ENCODE measurements at regions not wholly inside any gene's neighbourhood (a gene's known extent, or its start where the extent isn't known, plus 50 kb on each side); places are given as distances from the start of the nearest gene placed in this dataset.

DNA sequence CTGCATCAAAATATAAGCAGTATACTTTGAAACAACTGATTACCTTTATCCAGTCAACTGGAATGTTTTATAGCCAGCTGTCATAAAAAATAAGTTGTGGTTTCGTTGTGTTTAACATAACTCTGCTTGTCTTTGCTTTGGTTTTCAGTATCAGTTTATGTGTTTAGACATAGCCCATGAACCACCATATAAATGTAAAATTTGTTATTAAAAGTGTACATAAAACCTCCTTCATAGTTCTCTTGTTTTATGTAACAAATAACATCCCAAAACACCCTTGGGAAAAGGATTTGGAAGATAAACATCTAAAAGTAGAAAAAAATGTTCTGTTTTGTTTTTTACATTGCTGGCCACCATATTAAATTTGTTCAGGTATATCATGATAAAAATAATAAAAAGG is 347.0 kb upstream of the PROK2 start:
- no peak overlapping the region for H3K4me3 Mint-ChIP-seq (ENCODE audit: unreplicated experiment)

DNA sequence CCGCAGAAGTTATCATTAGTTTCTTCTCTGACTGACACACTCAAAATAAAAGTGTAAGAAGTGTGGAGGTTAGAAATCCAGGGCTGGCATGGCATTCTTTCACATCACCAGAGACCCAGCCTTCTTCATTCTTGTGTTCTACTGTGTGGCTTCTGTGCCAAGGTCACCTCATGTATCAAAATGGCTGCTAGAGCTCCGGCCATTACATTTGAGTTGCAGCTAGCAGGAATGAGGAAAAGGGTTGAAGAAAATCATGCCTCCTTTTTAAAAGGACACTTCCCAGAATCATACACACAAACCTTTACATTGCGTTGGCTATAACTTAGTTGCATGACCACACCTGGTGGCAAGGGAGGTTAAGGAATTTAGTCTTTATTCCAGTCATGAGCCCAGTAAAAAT is 345.6 kb upstream of the PROK2 start:
- H3K4me1 Mint-ChIP-seq (ENCODE audit: low read depth, unreplicated experiment): peaks cover 5% of the 10 kb centered on the region
- no peaks in the 10 kb centered on the region for H3K9me3 Mint-ChIP-seq (ENCODE audit: unreplicated experiment)
- no peak for DNase-seq
- no peaks in the 10 kb centered on the region for H3K36me3 Mint-ChIP-seq (ENCODE audit: unreplicated experiment)
- no peak overlapping the region for H3K27ac Mint-ChIP-seq (ENCODE audit: unreplicated experiment)
- TF ChIP-seq, protein P1, sequence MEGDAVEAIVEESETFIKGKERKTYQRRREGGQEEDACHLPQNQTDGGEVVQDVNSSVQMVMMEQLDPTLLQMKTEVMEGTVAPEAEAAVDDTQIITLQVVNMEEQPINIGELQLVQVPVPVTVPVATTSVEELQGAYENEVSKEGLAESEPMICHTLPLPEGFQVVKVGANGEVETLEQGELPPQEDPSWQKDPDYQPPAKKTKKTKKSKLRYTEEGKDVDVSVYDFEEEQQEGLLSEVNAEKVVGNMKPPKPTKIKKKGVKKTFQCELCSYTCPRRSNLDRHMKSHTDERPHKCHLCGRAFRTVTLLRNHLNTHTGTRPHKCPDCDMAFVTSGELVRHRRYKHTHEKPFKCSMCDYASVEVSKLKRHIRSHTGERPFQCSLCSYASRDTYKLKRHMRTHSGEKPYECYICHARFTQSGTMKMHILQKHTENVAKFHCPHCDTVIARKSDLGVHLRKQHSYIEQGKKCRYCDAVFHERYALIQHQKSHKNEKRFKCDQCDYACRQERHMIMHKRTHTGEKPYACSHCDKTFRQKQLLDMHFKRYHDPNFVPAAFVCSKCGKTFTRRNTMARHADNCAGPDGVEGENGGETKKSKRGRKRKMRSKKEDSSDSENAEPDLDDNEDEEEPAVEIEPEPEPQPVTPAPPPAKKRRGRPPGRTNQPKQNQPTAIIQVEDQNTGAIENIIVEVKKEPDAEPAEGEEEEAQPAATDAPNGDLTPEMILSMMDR (IDR thresholded peaks at IDR 0.05; ENCODE audit: partially characterized antibody, unreplicated experiment): no peak
- H3K4me3 Mint-ChIP-seq (ENCODE audit: unreplicated experiment): no peak overlapping the region
- peaks cover under 1% of the 10 kb centered on the region for H3K27me3 Mint-ChIP-seq (ENCODE audit: unreplicated experiment)

More for the DNA sequence above, 347.0 kb upstream of the PROK2 start:
- peaks cover 5% of the 10 kb centered on the region for H3K4me1 Mint-ChIP-seq (ENCODE audit: low read depth, unreplicated experiment)
- no peak overlapping the region for H3K27ac Mint-ChIP-seq (ENCODE audit: unreplicated experiment)
- peaks cover 2% of the 10 kb centered on the region for H3K27me3 Mint-ChIP-seq (ENCODE audit: unreplicated experiment)
- no peak for DNase-seq
- TF ChIP-seq, protein P1 (IDR thresholded peaks at IDR 0.05; ENCODE audit: partially characterized antibody, unreplicated experiment): no peak
- no peaks in the 10 kb centered on the region for H3K9me3 Mint-ChIP-seq (ENCODE audit: unreplicated experiment)
- H3K36me3 Mint-ChIP-seq (ENCODE audit: unreplicated experiment): no peaks in the 10 kb centered on the region

DNA sequence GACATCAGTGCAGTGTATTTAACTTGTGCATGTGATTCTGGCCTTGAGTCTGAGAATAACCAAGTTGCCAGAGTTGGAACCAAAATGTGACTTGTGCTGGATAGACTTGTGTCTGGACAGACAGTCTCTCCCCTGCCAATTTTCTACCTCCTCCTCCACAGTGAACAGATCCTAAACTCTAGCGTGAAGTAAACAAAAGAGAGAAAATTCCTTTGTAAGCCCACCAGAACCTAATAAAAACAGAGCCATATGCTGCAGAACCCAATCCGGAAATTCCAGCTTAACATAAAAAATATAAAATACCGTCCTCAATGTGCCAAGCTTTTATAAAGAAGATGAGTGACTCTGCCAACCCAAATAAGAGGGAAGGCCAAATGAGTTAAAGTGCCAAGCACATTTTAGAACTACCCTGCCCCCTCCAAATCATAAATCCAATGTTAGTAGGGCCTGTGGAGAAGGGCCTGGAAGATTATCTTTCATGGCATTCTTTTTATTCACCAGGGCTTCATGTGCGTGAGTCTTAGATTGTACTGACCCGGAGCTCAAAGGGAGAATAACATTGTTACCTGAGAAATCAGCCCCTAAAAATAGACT is 344.6 kb upstream of the PROK2 start:
- Mint-ChIP-seq H3K4me3 (ENCODE audit: unreplicated experiment) (no peak overlapping the region), H3K27ac (ENCODE audit: unreplicated experiment) (no peak overlapping the region), H3K36me3 (ENCODE audit: unreplicated experiment) (no peaks in the 10 kb centered on the region), H3K27me3 (ENCODE audit: unreplicated experiment) (peaks cover 2% of the 10 kb centered on the region), H3K9me3 (ENCODE audit: unreplicated experiment) (no peaks in the 10 kb centered on the region), H3K4me1 (ENCODE audit: low read depth, unreplicated experiment) (no peaks in the 10 kb centered on the region)
- TF ChIP-seq, protein P1 (IDR thresholded peaks at IDR 0.05; ENCODE audit: partially characterized antibody, unreplicated experiment): no peak
- no peak for DNase-seq

DNA sequence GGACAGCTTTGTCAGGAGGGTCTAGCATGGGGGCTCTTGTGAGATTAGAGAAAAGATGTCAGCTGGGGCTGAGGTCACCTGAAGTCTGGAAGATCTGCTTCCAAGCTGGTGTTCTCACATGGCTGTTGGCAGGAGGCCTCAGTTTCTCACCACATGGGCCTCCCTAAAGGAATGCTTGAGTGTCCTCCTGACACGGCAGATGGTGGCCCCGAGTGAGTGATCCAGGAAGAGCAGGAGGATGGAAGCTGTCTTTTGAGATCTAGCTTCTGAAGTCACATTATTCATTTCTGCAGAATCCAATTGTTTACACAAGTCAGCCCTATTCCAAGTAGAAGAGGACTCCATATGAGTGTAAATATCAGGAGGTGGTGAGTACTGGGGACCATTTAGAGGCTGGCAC is 344.0 kb upstream of the PROK2 start:
- Mint-ChIP-seq H3K9me3 (ENCODE audit: unreplicated experiment) (no peaks in the 10 kb centered on the region), H3K27ac (ENCODE audit: unreplicated experiment) (no peak overlapping the region), H3K4me3 (ENCODE audit: unreplicated experiment) (no peak overlapping the region), H3K36me3 (ENCODE audit: unreplicated experiment) (no peaks in the 10 kb centered on the region), H3K27me3 (ENCODE audit: unreplicated experiment) (peaks cover 2% of the 10 kb centered on the region), H3K4me1 (ENCODE audit: low read depth, unreplicated experiment) (no peaks in the 10 kb centered on the region)
- no peak for DNase-seq
- TF ChIP-seq, protein P1 (IDR thresholded peaks at IDR 0.05; ENCODE audit: partially characterized antibody, unreplicated experiment): no peak

DNA sequence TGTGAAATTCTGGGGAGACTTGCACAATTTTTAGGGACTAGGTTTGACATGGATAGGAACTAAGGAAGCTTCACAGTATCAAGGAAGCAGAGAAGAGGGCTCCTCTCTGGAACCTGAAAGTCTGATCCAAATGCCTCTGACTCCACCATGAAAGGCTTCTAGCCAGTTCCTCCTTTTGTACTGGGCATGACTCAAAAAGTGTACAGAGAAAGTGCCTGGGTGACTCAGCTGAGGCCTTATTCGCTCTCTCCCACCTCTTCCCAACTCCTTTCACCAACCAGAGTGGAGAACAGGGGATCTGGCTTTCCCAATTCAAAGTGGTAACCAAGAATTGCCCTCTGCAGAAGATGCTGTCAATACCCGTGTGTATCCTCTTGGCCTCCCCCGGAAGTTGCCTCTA is 342.9 kb upstream of the PROK2 start:
- Mint-ChIP-seq H3K4me3 (ENCODE audit: unreplicated experiment) (no peak overlapping the region), H3K27ac (ENCODE audit: unreplicated experiment) (no peak overlapping the region), H3K27me3 (ENCODE audit: unreplicated experiment) (peaks cover 2% of the 10 kb centered on the region), H3K4me1 (ENCODE audit: low read depth, unreplicated experiment) (no peaks in the 10 kb centered on the region), H3K36me3 (ENCODE audit: unreplicated experiment) (no peaks in the 10 kb centered on the region), H3K9me3 (ENCODE audit: unreplicated experiment) (no peaks in the 10 kb centered on the region)
- no peak for DNase-seq
- TF ChIP-seq, protein P1 (IDR thresholded peaks at IDR 0.05; ENCODE audit: partially characterized antibody, unreplicated experiment): no peak

Measured in glutamatergic neuron (in vitro differentiated cells).